Sigmoid colon (tissue), 4 donors: ENCODE measurements at regions not wholly inside any gene's neighbourhood (a gene's known extent, or its start where the extent isn't known, plus 50 kb on each side); places are given as distances from the start of the nearest gene placed in this dataset.

Experiments
- EP300 ChIP-seq, 4 donors: sonication (generic); formaldehyde crosslinking; IDR thresholded peaks; one replicate each; pipeline ENCODE4 v1.6.1; 2017; ENCODE audit warnings: antibody characterized with exemption in 4 of 4
- POLR2A ChIP-seq, 2 donors: fragments of 450-650 bp; IDR thresholded peaks; one replicate each; pipeline ENCODE4 v1.6.1; 2016; ENCODE audit warnings: antibody characterized with exemption in 2 of 2, mild to moderate bottlenecking in 2 of 2, moderate library complexity in 2 of 2
- POLR2AphosphoS5 ChIP-seq, 4 donors: sonication (generic); formaldehyde crosslinking; IDR thresholded peaks; one replicate each; pipeline ENCODE4 v1.6.1; 2017; ENCODE audit warnings: antibody characterized with exemption in 4 of 4
- TF ChIP-seq, protein P1 (sequence below), 4 experiments: fragments of 450-650 bp in 3 of 4; fragments of 200-600 bp in 1 of 4; IDR thresholded peaks; one replicate each; pipeline ENCODE4 v1.5.1; 2016 to 2019; ENCODE audit warnings: antibody characterized with exemption in 4 of 4, mild to moderate bottlenecking in 3 of 4, moderate library complexity in 2 of 4

DNA sequence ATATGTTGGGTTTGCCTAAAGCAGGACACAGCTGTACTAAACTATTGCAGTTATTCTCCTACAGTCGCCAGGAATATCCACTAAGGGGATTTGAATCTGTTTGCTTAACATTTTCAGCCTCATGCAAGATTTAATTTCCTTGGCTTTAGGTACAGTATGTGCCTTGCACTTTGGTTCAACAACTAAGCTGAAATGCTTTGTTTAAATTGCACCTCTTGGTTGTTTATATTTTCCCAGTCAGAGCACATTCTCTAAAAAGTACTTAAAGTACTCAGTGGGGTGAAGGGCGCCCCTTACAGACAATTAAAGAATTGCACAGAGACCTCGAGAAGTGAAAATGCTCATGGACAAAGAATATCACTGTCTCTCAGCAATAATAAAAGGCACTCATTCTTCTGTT lies 107.8 kb upstream of the MTNR1B start:
- TF ChIP-seq POLR2AphosphoS5 (IDR thresholded peaks at IDR 0.05): peak in 2 of 4 donors; percentile 10 to 17
- TF ChIP-seq, protein P1, sequence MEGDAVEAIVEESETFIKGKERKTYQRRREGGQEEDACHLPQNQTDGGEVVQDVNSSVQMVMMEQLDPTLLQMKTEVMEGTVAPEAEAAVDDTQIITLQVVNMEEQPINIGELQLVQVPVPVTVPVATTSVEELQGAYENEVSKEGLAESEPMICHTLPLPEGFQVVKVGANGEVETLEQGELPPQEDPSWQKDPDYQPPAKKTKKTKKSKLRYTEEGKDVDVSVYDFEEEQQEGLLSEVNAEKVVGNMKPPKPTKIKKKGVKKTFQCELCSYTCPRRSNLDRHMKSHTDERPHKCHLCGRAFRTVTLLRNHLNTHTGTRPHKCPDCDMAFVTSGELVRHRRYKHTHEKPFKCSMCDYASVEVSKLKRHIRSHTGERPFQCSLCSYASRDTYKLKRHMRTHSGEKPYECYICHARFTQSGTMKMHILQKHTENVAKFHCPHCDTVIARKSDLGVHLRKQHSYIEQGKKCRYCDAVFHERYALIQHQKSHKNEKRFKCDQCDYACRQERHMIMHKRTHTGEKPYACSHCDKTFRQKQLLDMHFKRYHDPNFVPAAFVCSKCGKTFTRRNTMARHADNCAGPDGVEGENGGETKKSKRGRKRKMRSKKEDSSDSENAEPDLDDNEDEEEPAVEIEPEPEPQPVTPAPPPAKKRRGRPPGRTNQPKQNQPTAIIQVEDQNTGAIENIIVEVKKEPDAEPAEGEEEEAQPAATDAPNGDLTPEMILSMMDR (IDR thresholded peaks at IDR 0.05): no peak
- no peak for TF ChIP-seq POLR2A (IDR thresholded peaks at IDR 0.05)
- no peak for TF ChIP-seq EP300 (IDR thresholded peaks at IDR 0.05)
